ENCODE measurements at regions not wholly inside any gene's neighbourhood (a gene's known extent, or its start where the extent isn't known, plus 50 kb on each side); places are given as distances from the start of the nearest gene placed in this dataset.

DNA sequence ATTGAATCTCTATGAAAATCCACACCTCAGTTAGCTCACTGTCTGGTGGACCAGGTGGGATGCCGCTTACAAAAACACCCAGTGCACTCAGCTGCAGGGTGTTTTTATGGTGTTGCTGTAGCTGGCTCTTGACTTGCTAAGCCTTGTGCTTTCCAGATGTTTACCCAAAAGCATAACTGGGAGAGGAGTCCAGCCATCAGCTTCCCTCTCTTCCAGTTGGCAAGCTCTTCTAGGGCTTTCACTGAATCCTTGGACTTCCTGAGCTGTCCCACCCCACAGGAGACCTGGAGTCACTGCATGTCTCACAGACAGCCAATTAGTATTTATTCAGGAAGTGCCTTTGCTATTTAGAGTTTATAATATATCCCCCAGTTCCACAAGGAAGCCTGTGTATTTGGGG is 210.9 kb downstream of the FNDC1 start:
- TF ChIP-seq, protein P1, sequence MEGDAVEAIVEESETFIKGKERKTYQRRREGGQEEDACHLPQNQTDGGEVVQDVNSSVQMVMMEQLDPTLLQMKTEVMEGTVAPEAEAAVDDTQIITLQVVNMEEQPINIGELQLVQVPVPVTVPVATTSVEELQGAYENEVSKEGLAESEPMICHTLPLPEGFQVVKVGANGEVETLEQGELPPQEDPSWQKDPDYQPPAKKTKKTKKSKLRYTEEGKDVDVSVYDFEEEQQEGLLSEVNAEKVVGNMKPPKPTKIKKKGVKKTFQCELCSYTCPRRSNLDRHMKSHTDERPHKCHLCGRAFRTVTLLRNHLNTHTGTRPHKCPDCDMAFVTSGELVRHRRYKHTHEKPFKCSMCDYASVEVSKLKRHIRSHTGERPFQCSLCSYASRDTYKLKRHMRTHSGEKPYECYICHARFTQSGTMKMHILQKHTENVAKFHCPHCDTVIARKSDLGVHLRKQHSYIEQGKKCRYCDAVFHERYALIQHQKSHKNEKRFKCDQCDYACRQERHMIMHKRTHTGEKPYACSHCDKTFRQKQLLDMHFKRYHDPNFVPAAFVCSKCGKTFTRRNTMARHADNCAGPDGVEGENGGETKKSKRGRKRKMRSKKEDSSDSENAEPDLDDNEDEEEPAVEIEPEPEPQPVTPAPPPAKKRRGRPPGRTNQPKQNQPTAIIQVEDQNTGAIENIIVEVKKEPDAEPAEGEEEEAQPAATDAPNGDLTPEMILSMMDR (IDR thresholded peaks at IDR 0.05; ENCODE audit: low read depth, low read length, poor library complexity, severe bottlenecking): no peak
- no peak for TF ChIP-seq EZH2phosphoT487 (IDR thresholded peaks at IDR 0.05; ENCODE audit: borderline replicate concordance, low read length)
